PC-3 (cell line): ENCODE measurements at regions not wholly inside any gene's neighbourhood (a gene's known extent, or its start where the extent isn't known, plus 50 kb on each side); places are given as distances from the start of the nearest gene placed in this dataset.

Experiments
- ATAC-seq: fragments of 200-7000 bp; cut with Tn5 transposase; 2 replicates; pipeline ENCODE4 v1.9.1; 2020; ENCODE audit warnings: mild to moderate bottlenecking, moderate library complexity
- BruUV-seq: library from RNA; stranded (reverse); fragments of 400-500 nt; replicated peaks from 2 replicates; lab custom pipeline; 2021; lab: Mats Ljungman, UMichigan
- CTCF ChIA-PET: fragments of 300-600 bp; sonication (Branson Sonifier 250); formaldehyde crosslinking; loops from one replicate; lab custom pipeline; 2022; ENCODE audit warnings: antibody characterized with exemption; lab: Charles Lee
- POLR2A ChIA-PET: fragments of 300-600 bp; sonication (Branson Sonifier 250); formaldehyde crosslinking; loops from one replicate; lab custom pipeline; 2022; ENCODE audit warnings: antibody characterized with exemption; ENCODE audit not compliant: unreplicated experiment; lab: Charles Lee
- DNase-seq: peaks from one replicate; pipeline ENCODE4 v3.0.0-alpha.2; 2015
- H2AFZ ChIP-seq: fragments of 300-600 bp; sonication (generic); 2 replicates; pipeline ENCODE4 v1.6.0; 2016; ENCODE audit warnings: antibody characterized with exemption, low read length
- H3F3A ChIP-seq: fragments of 300-600 bp; sonication (generic); one replicate; pipeline ENCODE4 v1.6.0; 2017; ENCODE audit warnings: antibody characterized with exemption, low read length, control low read depth, mild to moderate bottlenecking; ENCODE audit not compliant: unreplicated experiment
- H3K27ac ChIP-seq: fragments of 300-600 bp; sonication (generic); 2 replicates; pipeline ENCODE4 v1.5.1; 2016; ENCODE audit warnings: mild to moderate bottlenecking, low read length
- H3K27me3 ChIP-seq: fragments of 300-600 bp; sonication (generic); 2 replicates; pipeline ENCODE4 v1.6.1; 2016; ENCODE audit warnings: low read length, mixed read lengths
- H3K36me3 ChIP-seq: fragments of 300-600 bp; sonication (generic); 2 replicates; pipeline ENCODE4 v1.6.1; 2016; ENCODE audit warnings: low read depth, mixed run types, low read length, mixed read lengths
- H3K4me1 ChIP-seq: fragments of 300-600 bp; sonication (generic); 2 replicates; pipeline ENCODE4 v1.5.1; 2016; ENCODE audit warnings: low read length; ENCODE audit not compliant: insufficient read depth
- H3K4me2 ChIP-seq: fragments of 300-600 bp; sonication (generic); 2 replicates; pipeline ENCODE4 v1.6.0; 2016; ENCODE audit warnings: low read length
- H3K4me3 ChIP-seq: fragments of 300-600 bp; sonication (generic); 2 replicates; pipeline ENCODE4 v1.5.1; 2016; ENCODE audit warnings: mild to moderate bottlenecking, low read length, mixed read lengths
- H3K79me2 ChIP-seq: fragments of 300-600 bp; sonication (generic); 2 replicates; pipeline ENCODE4 v1.6.1; 2017; ENCODE audit warnings: low read length, mixed read lengths
- H3K9ac ChIP-seq: fragments of 300-600 bp; sonication (generic); 2 replicates; pipeline ENCODE4 v1.6.0; 2016; ENCODE audit warnings: mild to moderate bottlenecking, low read length
- H3K9me2 ChIP-seq: fragments of 300-600 bp; sonication (generic); replicated peaks from 2 replicates; pipeline ENCODE4 v1.6.1; 2016; ENCODE audit warnings: mixed run types, low read length, mixed read lengths
- H3K9me3 ChIP-seq: fragments of 300-600 bp; sonication (generic); 2 replicates; pipeline ENCODE4 v1.6.1; 2016; ENCODE audit warnings: low read length, mixed read lengths
- H4K20me1 ChIP-seq: fragments of 300-600 bp; sonication (generic); 2 replicates; pipeline ENCODE4 v1.6.1; 2016; ENCODE audit warnings: low read length, mixed read lengths
- CTCF ChIP-seq: fragments of 300-600 bp; sonication (generic); conservative IDR thresholded peaks from 2 replicates; pipeline ENCODE4 v1.5.1; 2017; ENCODE audit warnings: antibody characterized with exemption, low read depth, mild to moderate bottlenecking, low read length
- EZH2 ChIP-seq: fragments of 300-600 bp; sonication (generic); IDR thresholded peaks from one replicate; pipeline ENCODE4 v1.6.1; 2017; ENCODE audit warnings: antibody characterized with exemption, mild to moderate bottlenecking, low read length; ENCODE audit not compliant: unreplicated experiment
- EZH2phosphoT487 ChIP-seq: fragments of 300-600 bp; sonication (generic); IDR thresholded peaks from 2 replicates; pipeline ENCODE4 v1.6.1; 2018; ENCODE audit warnings: mild to moderate bottlenecking, antibody characterized with exemption, low read length, borderline replicate concordance
- intact Hi-C: fragments of 100-400 bp; cut with micrococcal nuclease; formaldehyde crosslinking; loops from 2 replicates; pipeline ENCODE4 v1.9.0; 2023

DNA sequence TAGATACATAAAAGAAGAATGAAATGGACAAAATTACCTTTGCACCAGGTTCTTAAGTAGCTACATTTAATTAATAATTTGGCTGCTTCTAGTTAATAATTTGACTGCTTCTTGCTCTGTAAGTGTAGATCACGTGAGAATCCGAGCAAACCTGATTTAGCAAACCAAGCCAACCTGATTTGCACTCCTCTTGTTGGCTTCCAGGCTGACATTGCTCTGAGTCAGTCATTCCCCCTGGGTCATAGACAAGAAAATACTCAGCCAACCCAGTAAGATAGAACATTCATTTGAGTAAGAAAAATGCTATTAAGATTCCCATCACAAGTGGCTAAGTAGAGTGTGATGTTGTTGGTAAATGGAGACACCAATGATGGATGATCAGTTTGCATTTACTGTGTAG lies 304.1 kb downstream of the C11orf87 start:
- TF ChIP-seq EZH2 (no peak), EZH2phosphoT487 (no peak), CTCF (no peak)
- no peak overlapping the region for H3K4me2 ChIP-seq
- no peak overlapping the region for H2AFZ ChIP-seq
- intact Hi-C loops = loop anchor here (5.0 to 10.0 kb wide), 2 partner anchors 126 to 209 kb away; no protein-coding TSS in a partner anchor
- no peaks in the 10 kb centered on the region for H3K36me3 ChIP-seq
- no peaks in the 10 kb centered on the region for H3K9me2 ChIP-seq
- ATAC-seq = no peak
- H3K27ac ChIP-seq = no peak overlapping the region
- no peak overlapping the region for H3K9ac ChIP-seq
- no peak overlapping the region for H3K4me3 ChIP-seq
- no TSS peak for BruUV-seq
- CTCF ChIA-PET = no interaction called here
- H3K9me3 ChIP-seq = no peaks in the 10 kb centered on the region
- H3K27me3 ChIP-seq = peaks cover 14% of the 10 kb centered on the region; the same call in 1 of the 2 replicates
- peak; percentile 42 for DNase-seq
- POLR2A ChIA-PET = no interaction called here
- no peaks in the 10 kb centered on the region for H3K79me2 ChIP-seq
- H4K20me1 ChIP-seq = no peaks in the 10 kb centered on the region
- no peaks in the 10 kb centered on the region for H3F3A ChIP-seq
- H3K4me1 ChIP-seq = peaks cover 14% of the 10 kb centered on the region

DNA sequence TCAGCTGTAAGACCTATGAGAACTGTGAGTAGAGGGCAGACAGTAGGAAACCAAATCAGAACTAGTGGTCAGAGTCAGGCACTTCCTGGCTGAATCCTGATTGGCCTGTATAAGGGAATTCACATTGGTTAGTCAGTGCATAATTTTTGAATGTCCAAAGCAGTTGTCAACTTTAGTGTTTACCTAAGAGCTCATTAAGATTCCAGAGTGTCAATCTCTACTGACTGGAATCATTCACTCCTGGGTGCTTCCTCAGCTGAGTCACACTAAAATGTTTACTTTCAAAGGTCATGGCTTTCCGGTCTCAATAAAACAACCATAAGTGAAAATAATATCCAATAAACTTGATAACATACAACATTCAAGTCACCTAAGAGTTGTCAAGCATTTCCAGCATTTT lies 306.1 kb downstream of the C11orf87 start:
- ChIA-PET POLR2A (interaction anchor here (0.7 kb wide), 1 partner anchor 37 kb away, joined by 3 read pairs; no protein-coding TSS in a partner anchor), CTCF (interaction anchor here (0.7 kb wide), 1 partner anchor 575 kb away, joined by 3 read pairs; no protein-coding TSS in a partner anchor)
- ATAC-seq = peak; percentile 97
- H3K27me3 ChIP-seq = no peaks in the 10 kb centered on the region
- H3K79me2 ChIP-seq = no peaks in the 10 kb centered on the region
- BruUV-seq = no TSS peak
- no peaks in the 10 kb centered on the region for H4K20me1 ChIP-seq
- no peaks in the 10 kb centered on the region for H3K9me3 ChIP-seq
- peak; percentile 94 for DNase-seq
- no peak overlapping the region for H3K9ac ChIP-seq
- no peak overlapping the region for H3K4me3 ChIP-seq
- H3K9me2 ChIP-seq = no peaks in the 10 kb centered on the region
- no peaks in the 10 kb centered on the region for H3F3A ChIP-seq
- TF ChIP-seq EZH2 (no peak), EZH2phosphoT487 (no peak), CTCF (no peak)
- intact Hi-C loops = loop anchor here (5.0 to 10.0 kb wide), 2 partner anchors 124 to 207 kb away; no protein-coding TSS in a partner anchor
- H3K27ac ChIP-seq = peak overlapping the region; percentile 12; the same call in 1 of the 2 replicates
- peaks cover 15% of the 10 kb centered on the region for H3K4me1 ChIP-seq
- no peak overlapping the region for H2AFZ ChIP-seq
- peak overlapping the region; percentile 29 for H3K4me2 ChIP-seq
- H3K36me3 ChIP-seq = no peaks in the 10 kb centered on the region

GRCh38 chr11:109729761-109730160 lies 307.8 kb downstream of the C11orf87 start:
- H3K9ac ChIP-seq = no peak overlapping the region
- no peak overlapping the region for H2AFZ ChIP-seq
- no peaks in the 10 kb centered on the region for H3K79me2 ChIP-seq
- POLR2A ChIA-PET = no interaction called here
- ATAC-seq (no peak), DNase-seq (no peak)
- no peaks in the 10 kb centered on the region for H3K36me3 ChIP-seq
- no peaks in the 10 kb centered on the region for H3K27me3 ChIP-seq
- H3K4me2 ChIP-seq = no peak overlapping the region
- CTCF ChIA-PET = no interaction called here
- intact Hi-C loops = loop anchor here (5.0 to 10.0 kb wide), 3 partner anchors 123 to 335 kb away; no protein-coding TSS in a partner anchor
- H3K9me2 ChIP-seq = no peaks in the 10 kb centered on the region
- H3K4me3 ChIP-seq = no peak overlapping the region
- no peaks in the 10 kb centered on the region for H3F3A ChIP-seq
- no peak for TF ChIP-seq EZH2
- TF ChIP-seq EZH2phosphoT487 = no peak
- no peak for TF ChIP-seq CTCF
- BruUV-seq = no TSS peak
- H3K9me3 ChIP-seq = no peaks in the 10 kb centered on the region
- peaks cover 22% of the 10 kb centered on the region for H3K4me1 ChIP-seq
- H4K20me1 ChIP-seq = no peaks in the 10 kb centered on the region
- no peak overlapping the region for H3K27ac ChIP-seq
